Urinary bladder (tissue), 3 donors: ENCODE measurements at regions not wholly inside any gene's neighbourhood (a gene's known extent, or its start where the extent isn't known, plus 50 kb on each side); places are given as distances from the start of the nearest gene placed in this dataset.

ENCODE experiments used
- DNase-seq: peaks from one replicate; pipeline ENCODE4 v3.0.0-alpha.2; 2015; ENCODE audit errors: extremely low spot score
- H3K27ac ChIP-seq: one replicate; pipeline ENCODE4 v1.5.1; 2013; ENCODE audit warnings: low read depth, mild to moderate bottlenecking, moderate library complexity
- H3K36me3 ChIP-seq: one replicate; pipeline ENCODE4 v1.6.1; 2013; ENCODE audit warnings: mild to moderate bottlenecking, moderate library complexity; ENCODE audit not compliant: insufficient read depth
- H3K4me1 ChIP-seq: one replicate; pipeline ENCODE4 v1.6.1; 2013; ENCODE audit warnings: mild to moderate bottlenecking, moderate library complexity; ENCODE audit not compliant: insufficient read depth
- H3K4me3 ChIP-seq: one replicate; pipeline ENCODE4 v1.5.1; 2013; ENCODE audit warnings: low read depth, low read length
- WGBS: extraction: QIAGEN DNeasy Blood & Tissue Kit; methylation state at CpG from one replicate; pipeline ENCODE4 v1.1.7; 2013; 5-methylcytosine and 5-hydroxymethylcytosine counted together
- donor health status: healthy with polysubstance abuse.
- donor health status: healthy.

DNA sequence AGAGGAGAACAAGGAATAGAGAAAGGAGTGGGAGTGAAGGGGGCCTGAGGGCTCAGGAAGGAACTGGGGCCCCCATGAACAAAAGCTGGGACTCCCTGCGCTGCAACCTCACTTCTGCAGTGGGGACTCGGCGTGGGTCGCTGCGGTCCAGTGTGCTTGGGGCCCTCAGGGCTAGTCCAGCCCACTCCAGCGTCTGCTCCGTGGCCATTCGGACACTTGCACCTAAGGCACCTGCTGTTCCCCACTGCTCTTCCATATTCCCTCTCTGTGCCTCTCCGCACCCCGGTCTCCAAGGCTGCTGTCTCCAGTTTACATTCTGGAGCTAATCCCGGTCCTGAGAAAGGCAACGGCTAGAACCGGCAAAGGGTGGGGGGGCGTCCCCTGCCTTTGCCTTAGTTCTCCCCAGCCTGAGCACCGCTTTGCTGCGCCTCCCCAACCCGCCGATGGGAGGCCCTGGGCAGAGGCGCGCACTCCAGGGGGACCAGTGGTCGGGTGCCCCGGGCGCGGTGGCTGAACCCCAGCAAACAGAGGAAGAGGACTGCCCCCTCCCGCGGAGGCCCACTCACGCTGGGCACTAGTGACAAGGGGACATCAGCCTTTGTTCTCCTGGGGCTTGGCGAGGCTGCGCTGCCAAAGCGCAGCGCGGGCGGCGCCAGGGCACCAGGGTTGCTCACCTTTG is 327.7 kb upstream of the F9 start:
- Histone ChIP-seq H3K36me3 (no peaks in the 10 kb centered on the region), H3K4me1 (no peaks in the 10 kb centered on the region), H3K27ac (no peak overlapping the region), H3K4me3 (peak overlapping the region; percentile 53)
- WGBS, result 16% methylated on average over 34 of the region's 34 CpGs
- no peak for DNase-seq

- no peaks in the 10 kb centered on the region for H3K36me3 ChIP-seq
- 79% methylated on average over 4 of the region's 4 CpGs for WGBS
- no peak overlapping the region for H3K4me3 ChIP-seq
- no peak for DNase-seq
- H3K27ac ChIP-seq, result no peak overlapping the region
- H3K4me1 ChIP-seq, result no peaks in the 10 kb centered on the region
Measured at GRCh38 chrX:139201924-139202323, 328.6 kb upstream of the F9 start.

GRCh38 chrX:139200793-139201192 is 329.7 kb upstream of the F9 start:
- WGBS, result 46% methylated on average over 6 of the region's 6 CpGs

DNA sequence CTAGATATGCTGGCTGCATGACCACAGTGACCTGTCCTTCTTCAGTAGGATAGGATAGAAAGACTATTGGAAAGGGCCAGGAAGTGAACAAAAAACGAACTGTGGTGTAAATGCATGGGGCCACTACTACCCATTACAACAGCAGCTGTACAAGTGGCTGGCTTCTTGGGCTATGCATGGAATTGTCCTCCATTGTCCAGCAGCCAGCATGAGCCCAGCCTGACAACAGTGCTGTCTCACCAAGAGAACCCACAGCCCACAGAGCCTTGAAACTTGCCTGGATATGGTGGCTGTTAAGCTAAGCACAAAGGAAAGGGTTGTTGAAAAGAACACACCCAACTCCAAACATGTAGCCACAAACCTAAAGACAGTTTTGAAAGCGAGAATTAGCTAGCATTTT is 330.2 kb upstream of the F9 start:
- Histone ChIP-seq H3K4me3 (no peak overlapping the region), H3K4me1 (no peaks in the 10 kb centered on the region)
- 47% methylated on average over 2 of the region's 2 CpGs for WGBS

More at GRCh38 chrX:139200793-139201192, 329.7 kb upstream of the F9 start:
- DNase-seq, result no peak
- H3K4me3 ChIP-seq, result no peak overlapping the region
- no peaks in the 10 kb centered on the region for H3K4me1 ChIP-seq
- peak overlapping the region; percentile 38 for H3K27ac ChIP-seq
- no peaks in the 10 kb centered on the region for H3K36me3 ChIP-seq

GRCh38 chrX:139199933-139200332 is 330.6 kb upstream of the F9 start:
- Histone ChIP-seq H3K36me3 (no peaks in the 10 kb centered on the region), H3K4me3 (no peak overlapping the region), H3K4me1 (no peaks in the 10 kb centered on the region), H3K27ac (no peak overlapping the region)
- WGBS, result 71% methylated on average over 2 of the region's 2 CpGs
- no peak for DNase-seq

More for the DNA sequence above, 330.2 kb upstream of the F9 start:
- no peak for DNase-seq
- no peak overlapping the region for H3K27ac ChIP-seq
- no peaks in the 10 kb centered on the region for H3K36me3 ChIP-seq

GRCh38 chrX:139198936-139199335 is 331.6 kb upstream of the F9 start:
- Histone ChIP-seq H3K36me3 (no peaks in the 10 kb centered on the region), H3K27ac (no peak overlapping the region), H3K4me1 (no peaks in the 10 kb centered on the region), H3K4me3 (no peak overlapping the region)
- DNase-seq, result no peak

DNA sequence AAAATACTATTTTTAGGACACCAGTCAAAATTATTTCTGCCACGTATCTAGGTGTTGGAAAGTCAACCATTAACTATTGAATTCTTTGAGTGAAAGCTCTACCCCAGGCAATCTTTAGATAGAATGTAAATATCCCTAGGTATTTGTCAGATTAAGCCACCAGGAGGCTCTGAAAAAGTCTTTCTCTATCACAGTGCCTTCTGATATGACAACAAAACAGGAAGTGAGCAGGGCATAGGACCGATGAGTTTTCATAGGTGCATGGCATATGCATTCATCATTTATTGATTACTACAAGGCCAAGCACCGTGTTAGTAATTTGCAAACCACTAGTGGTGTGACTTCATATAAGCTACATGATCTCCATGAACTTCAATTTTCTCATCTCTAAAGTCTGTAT is 333.6 kb upstream of the F9 start:
- Histone ChIP-seq H3K4me3 (no peak overlapping the region), H3K27ac (no peak overlapping the region), H3K36me3 (no peaks in the 10 kb centered on the region), H3K4me1 (no peaks in the 10 kb centered on the region)
- 83% methylated on average over 3 of the region's 3 CpGs for WGBS
- no peak for DNase-seq

DNA sequence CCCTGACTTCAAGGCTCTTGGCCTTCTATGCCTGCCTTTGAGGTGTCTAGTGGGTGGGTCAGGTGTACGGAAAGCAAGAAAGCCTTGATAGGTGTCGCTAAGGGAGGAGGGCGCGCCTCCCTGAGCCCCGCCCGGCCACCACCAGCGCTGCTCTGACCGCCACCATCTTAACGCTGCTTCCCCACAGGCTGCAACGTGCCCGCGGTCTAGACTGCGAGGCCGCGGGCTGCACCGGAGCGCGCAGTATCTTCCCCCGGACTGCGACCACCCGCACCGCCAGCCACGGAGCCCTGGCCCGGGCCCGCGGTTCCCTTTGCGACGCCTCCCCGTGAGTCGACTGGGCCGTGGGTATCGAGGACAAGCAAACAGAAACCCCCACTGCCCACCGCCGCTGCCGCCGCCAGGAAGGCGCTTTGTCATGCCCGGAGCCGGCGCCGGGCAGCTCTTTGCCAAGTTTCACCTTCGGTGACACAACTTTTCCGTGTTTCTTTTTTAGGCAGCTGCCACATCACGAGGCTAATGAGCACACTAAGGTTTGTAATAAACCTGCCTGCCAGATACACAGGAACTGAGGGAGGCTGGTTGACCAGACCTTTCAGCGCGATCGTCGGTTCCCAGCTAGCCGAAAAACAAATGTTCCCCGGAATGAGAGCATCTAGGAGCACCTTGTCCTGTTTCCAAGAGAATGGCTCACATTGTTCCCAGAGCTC is 335.8 kb upstream of the F9 start:
- no peaks in the 10 kb centered on the region for H3K4me1 ChIP-seq
- peak overlapping the region; percentile 46 for H3K4me3 ChIP-seq
- no peaks in the 10 kb centered on the region for H3K36me3 ChIP-seq
- DNase-seq, result no peak
- WGBS, result 3% methylated on average over 50 of the region's 50 CpGs
- peak overlapping the region; percentile 38 for H3K27ac ChIP-seq

DNA sequence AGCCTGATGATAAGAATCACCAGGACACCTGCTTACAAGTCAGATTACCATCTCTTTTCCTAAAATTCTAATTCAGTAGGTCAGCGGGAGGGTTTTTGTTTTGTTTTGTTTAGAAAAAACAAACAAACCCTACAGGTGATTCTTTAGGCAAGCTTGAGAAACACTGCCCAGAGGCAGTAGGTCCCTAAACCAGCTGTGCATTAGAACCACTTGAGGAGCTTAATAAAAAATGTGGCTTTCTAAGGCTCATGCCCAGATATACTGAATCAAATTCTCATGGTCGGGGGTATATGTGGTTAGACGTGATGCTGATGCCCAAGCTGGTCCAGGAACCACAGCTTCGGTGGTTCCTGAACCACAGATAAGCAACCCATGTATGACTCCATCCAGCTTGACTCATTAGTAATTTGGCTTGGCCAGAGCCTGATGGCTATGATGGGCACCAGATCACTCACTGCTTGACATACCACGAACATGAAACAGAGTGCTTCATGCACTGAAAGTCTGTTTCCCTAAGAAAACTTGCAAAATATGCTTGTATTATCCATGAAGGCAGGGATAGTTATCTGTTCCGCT is 338.1 kb upstream of the F9 start:
- Histone ChIP-seq H3K36me3 (no peaks in the 10 kb centered on the region), H3K4me3 (no peak overlapping the region), H3K4me1 (no peaks in the 10 kb centered on the region), H3K27ac (no peak overlapping the region)
- 83% methylated on average over 6 of the region's 6 CpGs for WGBS
- DNase-seq, result no peak

DNA sequence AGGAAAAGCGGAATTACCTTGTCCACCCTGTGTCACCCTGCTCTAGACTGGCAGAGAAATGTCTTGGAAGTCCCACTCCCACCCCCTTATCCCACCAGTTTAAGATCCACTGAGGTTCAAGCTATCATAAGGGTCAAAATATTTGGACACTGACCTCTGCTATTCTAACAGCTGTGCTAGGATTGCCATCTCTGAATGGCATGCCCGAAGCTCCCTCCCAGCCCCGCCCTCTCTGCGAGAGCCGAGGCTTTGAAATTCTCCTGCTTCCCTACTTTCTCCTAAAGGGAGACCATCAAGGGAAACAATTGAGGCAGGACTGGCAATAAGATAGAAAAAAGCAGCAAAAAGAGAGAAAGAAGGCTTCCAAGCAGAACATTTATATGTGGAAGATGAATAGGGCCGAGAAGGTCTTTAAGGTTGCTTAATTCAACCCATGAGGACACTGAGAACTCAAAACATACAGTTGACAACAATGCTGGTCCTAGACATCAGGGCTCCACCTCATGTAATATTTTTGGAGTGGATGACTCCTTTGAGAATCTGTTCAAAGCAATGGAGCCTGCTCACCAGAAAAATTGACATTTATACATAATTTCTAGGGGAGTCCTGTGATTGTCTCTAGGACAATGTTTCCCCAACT is 338.7 kb upstream of the F9 start:
- no peak overlapping the region for H3K4me3 ChIP-seq
- H3K4me1 ChIP-seq, result no peaks in the 10 kb centered on the region
- DNase-seq, result no peak
- WGBS, result 85% methylated on average over 6 of the region's 6 CpGs
- H3K27ac ChIP-seq, result no peak overlapping the region
- H3K36me3 ChIP-seq, result no peaks in the 10 kb centered on the region

DNA sequence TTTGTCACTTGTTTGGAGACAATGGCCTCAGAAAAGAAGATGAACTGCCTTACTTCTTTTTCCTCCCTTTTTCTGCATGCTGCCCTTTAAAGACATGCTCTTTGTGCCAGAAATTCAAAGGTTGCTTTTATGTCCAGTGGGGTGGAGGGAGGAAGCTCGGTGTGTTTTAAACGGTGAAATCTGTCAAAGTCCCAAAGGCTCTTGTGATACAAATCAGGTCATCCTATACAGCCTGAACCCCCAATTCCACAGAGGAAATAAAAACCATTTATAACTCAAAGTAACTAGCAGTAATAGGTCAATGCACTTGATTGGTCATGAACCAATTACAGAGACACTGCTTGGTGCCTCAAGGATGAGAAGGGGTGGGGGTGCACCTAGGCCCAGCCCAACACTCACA is 339.3 kb upstream of the F9 start:
- no peak for DNase-seq
- H3K4me3 ChIP-seq, result no peak overlapping the region
- H3K4me1 ChIP-seq, result no peaks in the 10 kb centered on the region
- WGBS, result 49% methylated on average over 2 of the region's 2 CpGs
- H3K27ac ChIP-seq, result no peak overlapping the region
- H3K36me3 ChIP-seq, result no peaks in the 10 kb centered on the region

DNA sequence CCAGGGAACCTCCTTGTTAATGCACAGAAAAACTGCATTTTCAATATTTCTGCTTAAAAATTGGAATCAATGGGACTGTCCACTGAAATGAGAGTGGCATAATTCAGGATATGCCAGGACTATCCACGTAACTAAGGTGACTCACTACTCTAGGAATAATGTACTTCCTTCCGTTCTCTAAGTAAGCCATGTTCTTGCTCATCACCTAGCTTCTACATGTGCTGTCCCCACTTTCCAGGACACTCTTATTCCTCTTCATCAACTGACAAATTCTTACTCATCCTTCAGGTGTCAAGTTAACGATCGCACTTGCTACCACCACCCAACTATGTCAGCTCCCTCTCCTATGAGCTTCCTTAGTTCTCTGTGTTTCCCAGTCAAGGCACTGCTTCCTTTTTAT is 342.8 kb upstream of the F9 start:
- Histone ChIP-seq H3K4me1 (no peaks in the 10 kb centered on the region), H3K27ac (no peak overlapping the region), H3K4me3 (no peak overlapping the region), H3K36me3 (no peaks in the 10 kb centered on the region)
- DNase-seq, result no peak
- 92% methylated on average over 4 of the region's 4 CpGs for WGBS

GRCh38 chrX:139186991-139187390 is 343.5 kb upstream of the F9 start:
- Histone ChIP-seq H3K36me3 (no peaks in the 10 kb centered on the region), H3K4me1 (no peaks in the 10 kb centered on the region), H3K4me3 (no peak overlapping the region), H3K27ac (no peak overlapping the region)
- DNase-seq, result no peak
- 44% methylated on average over 1 of the region's 1 CpG for WGBS

DNA sequence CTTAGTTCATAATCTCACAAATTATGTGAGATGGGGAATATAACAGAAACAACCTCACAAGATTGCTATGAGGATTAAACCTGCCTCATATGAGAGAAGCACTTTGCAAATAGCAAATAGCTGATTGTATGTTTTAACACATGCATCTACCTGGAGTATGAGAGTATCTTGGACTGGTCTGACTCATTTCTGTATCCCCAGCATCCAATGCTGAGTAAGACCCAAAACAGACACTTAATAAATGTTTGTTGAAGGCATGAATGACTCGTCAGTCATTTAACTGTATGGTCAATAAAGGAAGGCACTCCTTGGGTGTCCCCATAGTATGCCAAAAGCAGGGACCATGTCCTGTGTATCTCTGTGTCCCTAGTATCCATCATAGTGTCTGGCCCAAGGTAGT is 350.9 kb upstream of the F9 start:
- no peak for DNase-seq
- Histone ChIP-seq H3K36me3 (no peaks in the 10 kb centered on the region), H3K4me1 (no peaks in the 10 kb centered on the region), H3K4me3 (no peak overlapping the region), H3K27ac (no peak overlapping the region)
- WGBS, result 75% methylated on average over 1 of the region's 1 CpG
